Large intestine (tissue), 3 donors: ENCODE measurements at regions not wholly inside any gene's neighbourhood (a gene's known extent, or its start where the extent isn't known, plus 50 kb on each side); places are given as distances from the start of the nearest gene placed in this dataset.

Experiments used
- DNase-seq, 2 donors: peaks; one replicate each; pipeline versions ENCODE4 v3.0.0 to v3.0.0-alpha.2; 2013
- H3K27ac ChIP-seq: one replicate; pipeline ENCODE4 v1.5.1; 2013; ENCODE audit warnings: low read length
- H3K27me3 ChIP-seq: 2 replicates; pipeline ENCODE4 v1.6.1; 2013; ENCODE audit warnings: low read length; ENCODE audit not compliant: control insufficient read depth, insufficient read depth
- H3K36me3 ChIP-seq: 2 replicates; pipeline ENCODE4 v1.6.1; 2013; ENCODE audit warnings: low read length; ENCODE audit not compliant: control insufficient read depth, insufficient read depth
- H3K4me1 ChIP-seq: one replicate; pipeline ENCODE4 v1.6.1; 2013; ENCODE audit warnings: low read length; ENCODE audit not compliant: control insufficient read depth, insufficient read depth
- H3K4me3 ChIP-seq: one replicate; pipeline ENCODE4 v1.5.1; 2013; ENCODE audit warnings: low read length
- H3K9me3 ChIP-seq: one replicate; pipeline ENCODE4 v1.6.1; 2013; ENCODE audit warnings: mild to moderate bottlenecking, low read depth, low read length, moderate library complexity; ENCODE audit not compliant: control insufficient read depth
- WGBS: methylation state at CpG from one replicate; pipeline ENCODE4 v1.1.5; 2013; ENCODE audit warnings: low lambda C conversion rate; ENCODE audit not compliant: insufficient coverage; 5-methylcytosine and 5-hydroxymethylcytosine counted together

GRCh38 chr2:196315388-196316049 is 144.1 kb upstream of the STK17B start:
- no CpG with 5 or more reads among the region's 3 CpGs for WGBS
- H3K36me3 ChIP-seq, result no peaks in the 10 kb centered on the region
- H3K4me1 ChIP-seq, result no peaks in the 10 kb centered on the region
- H3K27me3 ChIP-seq, result no peaks in the 10 kb centered on the region
- no peak for DNase-seq
- H3K27ac ChIP-seq, result no peak overlapping the region
- H3K4me3 ChIP-seq, result no peak overlapping the region
- H3K9me3 ChIP-seq, result no peaks in the 10 kb centered on the region

DNA sequence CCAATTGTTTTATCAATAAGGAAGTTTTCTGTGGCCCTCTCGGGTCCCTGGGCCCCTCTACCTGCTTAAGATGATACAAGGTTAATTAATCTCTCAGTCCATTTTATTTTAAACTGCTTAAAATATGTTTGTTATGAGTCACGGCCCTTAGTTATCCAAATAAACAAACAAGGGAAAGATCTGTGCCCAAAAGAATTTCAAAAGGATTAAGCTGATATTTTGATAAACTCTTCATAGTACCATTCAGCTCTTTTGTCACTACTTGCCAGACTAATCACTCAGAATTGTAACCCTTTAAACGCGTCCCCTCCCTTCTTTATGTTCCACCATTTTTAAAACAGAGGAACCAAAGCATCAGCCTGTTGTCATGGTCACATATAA is 144.7 kb upstream of the STK17B start:
- no peak overlapping the region for H3K27ac ChIP-seq
- H3K4me1 ChIP-seq, result no peaks in the 10 kb centered on the region
- WGBS, result 100% methylated on average over 1 of the region's 4 CpGs
- no peaks in the 10 kb centered on the region for H3K36me3 ChIP-seq
- no peaks in the 10 kb centered on the region for H3K27me3 ChIP-seq
- H3K9me3 ChIP-seq, result no peaks in the 10 kb centered on the region
- H3K4me3 ChIP-seq, result no peak overlapping the region
- DNase-seq, result no peak

GRCh38 chr2:196318517-196319377 is 147.4 kb upstream of the STK17B start:
- no peak overlapping the region for H3K27ac ChIP-seq
- no peaks in the 10 kb centered on the region for H3K36me3 ChIP-seq
- no peak overlapping the region for H3K4me3 ChIP-seq
- H3K27me3 ChIP-seq, result no peaks in the 10 kb centered on the region
- no peak for DNase-seq
- WGBS, result no CpG with 5 or more reads among the region's 24 CpGs
- no peaks in the 10 kb centered on the region for H3K9me3 ChIP-seq
- H3K4me1 ChIP-seq, result no peaks in the 10 kb centered on the region

GRCh38 chr2:196322973-196323810 is 151.8 kb upstream of the STK17B start:
- 81% methylated on average over 3 of the region's 4 CpGs for WGBS
- no peaks in the 10 kb centered on the region for H3K9me3 ChIP-seq
- H3K4me3 ChIP-seq, result no peak overlapping the region
- H3K27me3 ChIP-seq, result no peaks in the 10 kb centered on the region
- no peaks in the 10 kb centered on the region for H3K4me1 ChIP-seq
- no peak overlapping the region for H3K27ac ChIP-seq
- no peak for DNase-seq
- no peaks in the 10 kb centered on the region for H3K36me3 ChIP-seq

GRCh38 chr2:196324211-196324610 is 152.8 kb upstream of the STK17B start:
- no CpG with 5 or more reads among the region's 2 CpGs for WGBS
- Histone ChIP-seq H3K4me1 (no peaks in the 10 kb centered on the region), H3K27ac (no peak overlapping the region), H3K36me3 (no peaks in the 10 kb centered on the region), H3K27me3 (no peaks in the 10 kb centered on the region), H3K9me3 (no peaks in the 10 kb centered on the region), H3K4me3 (no peak overlapping the region)
- no peak for DNase-seq

- DNase-seq, result no peak
- WGBS, result no CpG with 5 or more reads among the region's 3 CpGs
- Histone ChIP-seq H3K4me1 (no peaks in the 10 kb centered on the region), H3K27me3 (no peaks in the 10 kb centered on the region), H3K4me3 (no peak overlapping the region), H3K9me3 (no peaks in the 10 kb centered on the region), H3K36me3 (no peaks in the 10 kb centered on the region), H3K27ac (no peak overlapping the region)
These were observed 156.8 kb upstream of the STK17B start for GRCh38 chr2:196328088-196328680.

DNA sequence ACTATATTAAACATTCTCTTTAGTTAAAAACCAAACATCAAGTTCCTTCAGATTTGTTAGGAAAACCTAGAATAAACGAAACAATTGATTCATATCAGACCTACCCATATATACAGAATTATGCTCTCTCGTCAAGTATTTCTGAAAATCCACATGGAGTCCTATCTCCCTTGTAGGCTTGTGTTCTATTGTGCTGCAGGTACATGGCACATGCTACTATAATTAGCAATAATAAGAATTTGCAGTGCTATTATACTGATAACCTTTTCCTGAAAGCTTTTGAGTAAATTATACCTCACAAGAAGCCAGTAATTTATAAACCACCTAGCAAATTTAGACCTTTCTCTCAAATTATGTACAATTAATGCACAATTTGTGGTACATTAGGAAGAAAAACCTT is 158.6 kb upstream of the STK17B start:
- WGBS, result 100% methylated on average over 1 of the region's 2 CpGs
- H3K27ac ChIP-seq, result no peak overlapping the region
- no peak for DNase-seq
- no peaks in the 10 kb centered on the region for H3K36me3 ChIP-seq
- H3K9me3 ChIP-seq, result no peaks in the 10 kb centered on the region
- H3K4me3 ChIP-seq, result no peak overlapping the region
- H3K4me1 ChIP-seq, result no peaks in the 10 kb centered on the region
- H3K27me3 ChIP-seq, result no peaks in the 10 kb centered on the region

DNA sequence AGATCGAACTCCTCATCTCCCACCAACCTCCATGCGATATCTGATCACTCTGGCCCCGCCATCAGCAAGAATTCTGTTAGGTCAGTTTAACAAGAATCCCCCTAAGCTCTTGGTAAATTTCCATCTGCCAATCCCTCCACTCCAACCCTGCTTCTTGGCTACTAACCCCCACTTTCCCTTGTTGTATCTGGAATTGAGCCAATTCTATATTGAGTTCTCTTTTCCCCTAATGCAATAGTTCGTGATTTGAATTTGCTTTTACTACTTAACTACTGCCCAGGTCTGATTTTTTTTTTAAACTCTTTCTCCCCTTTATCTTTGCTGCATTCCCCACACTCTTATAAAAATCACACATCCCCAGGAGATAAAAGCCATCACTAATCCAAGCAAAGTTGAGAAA is 159.3 kb upstream of the STK17B start:
- no peaks in the 10 kb centered on the region for H3K9me3 ChIP-seq
- H3K4me3 ChIP-seq, result no peak overlapping the region
- no peak for DNase-seq
- no peaks in the 10 kb centered on the region for H3K27me3 ChIP-seq
- H3K27ac ChIP-seq, result peak overlapping the region; percentile 40
- H3K4me1 ChIP-seq, result no peaks in the 10 kb centered on the region
- H3K36me3 ChIP-seq, result no peaks in the 10 kb centered on the region
- WGBS, result 71% methylated on average over 2 of the region's 4 CpGs

DNA sequence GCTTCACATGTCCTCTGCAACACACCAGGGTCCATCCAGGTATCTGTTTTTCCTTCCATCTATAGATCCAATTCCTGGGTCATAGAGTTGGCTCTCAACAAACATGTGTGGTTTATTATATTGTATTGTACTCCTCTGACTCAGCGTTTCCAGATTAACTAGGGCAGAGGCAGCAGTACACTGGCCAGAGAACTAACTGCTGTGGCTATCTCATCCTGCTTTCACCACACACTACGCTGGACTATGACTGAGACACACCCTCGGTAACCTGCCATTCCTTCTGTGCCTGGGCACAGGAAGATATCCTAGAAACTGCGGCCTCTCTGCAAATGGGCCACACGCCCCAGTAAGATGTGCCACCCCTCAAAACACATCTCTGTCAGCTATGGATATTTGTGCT is 159.8 kb upstream of the STK17B start:
- no CpG with 5 or more reads among the region's 5 CpGs for WGBS
- no peaks in the 10 kb centered on the region for H3K4me1 ChIP-seq
- no peaks in the 10 kb centered on the region for H3K9me3 ChIP-seq
- no peak overlapping the region for H3K4me3 ChIP-seq
- DNase-seq, result peak; percentile 79 to 85
- peak overlapping the region; percentile 40 for H3K27ac ChIP-seq
- H3K27me3 ChIP-seq, result no peaks in the 10 kb centered on the region
- no peaks in the 10 kb centered on the region for H3K36me3 ChIP-seq

GRCh38 chr2:196331851-196332250 is 160.5 kb upstream of the STK17B start:
- Histone ChIP-seq H3K36me3 (no peaks in the 10 kb centered on the region), H3K27me3 (no peaks in the 10 kb centered on the region), H3K27ac (peak overlapping the region; percentile 19), H3K9me3 (no peaks in the 10 kb centered on the region), H3K4me1 (no peaks in the 10 kb centered on the region), H3K4me3 (no peak overlapping the region)
- no CpG with 5 or more reads among the region's 4 CpGs for WGBS
- DNase-seq, result no peak
